Activated gamma-delta T cell (primary cell): ENCODE measurements at regions not wholly inside any gene's neighbourhood (a gene's known extent, or its start where the extent isn't known, plus 50 kb on each side); places are given as distances from the start of the nearest gene placed in this dataset.
"Not testable (repeated sequence)": the region's sequence is repeated elsewhere in the genome, so short reads cannot be mapped to it uniquely, and the experiment has no call there.

Experiments used
- DNase-seq: peaks from one replicate; lab custom pipeline; 2025; lab: John Stamatoyannopoulos, UW

GRCh38 chr6:126807876-126808275 lies 310.6 kb upstream of the RSPO3 start:
- DNase-seq: no peak

- DNase-seq: no peak
Measured at GRCh38 chr6:126811321-126811720, 307.1 kb upstream of the RSPO3 start.

GRCh38 chr6:126812010-126812409 lies 306.5 kb upstream of the RSPO3 start:
- DNase-seq: no peak

GRCh38 chr6:126812651-126813050 lies 305.8 kb upstream of the RSPO3 start:
- no peak for DNase-seq

- no peak for DNase-seq
Measured at GRCh38 chr6:126820634-126821033, 297.8 kb upstream of the RSPO3 start.

- DNase-seq: no peak
Measured at GRCh38 chr6:126821706-126822105, 296.8 kb upstream of the RSPO3 start.

GRCh38 chr6:126824226-126824625 lies 294.2 kb upstream of the RSPO3 start:
- DNase-seq: no peak

GRCh38 chr6:126824815-126825214 lies 293.7 kb upstream of the RSPO3 start:
- DNase-seq: no peak

- no peak for DNase-seq
Measured at GRCh38 chr6:126826166-126826714, 292.2 kb upstream of the RSPO3 start.

GRCh38 chr6:126831461-126831860 lies 287.0 kb upstream of the RSPO3 start:
- DNase-seq: no peak

GRCh38 chr6:126842769-126843168 lies 275.7 kb upstream of the RSPO3 start:
- no peak for DNase-seq

GRCh38 chr6:126848119-126848518 lies 270.4 kb upstream of the RSPO3 start:
- DNase-seq: no peak

GRCh38 chr6:126867641-126868040 lies 250.8 kb upstream of the RSPO3 start:
- DNase-seq: no peak

- no peak for DNase-seq
Measured at GRCh38 chr6:126873351-126873750, 245.1 kb upstream of the RSPO3 start.

- DNase-seq: no peak
Measured at GRCh38 chr6:126873791-126874190, 244.7 kb upstream of the RSPO3 start.

- DNase-seq: no peak
Measured at GRCh38 chr6:126876446-126876845, 242.0 kb upstream of the RSPO3 start.

GRCh38 chr6:126880964-126881363 lies 237.5 kb upstream of the RSPO3 start:
- no peak for DNase-seq

- no peak for DNase-seq
Measured at GRCh38 chr6:126886106-126886505, 232.4 kb upstream of the RSPO3 start.

GRCh38 chr6:126888727-126889725 lies 229.4 kb upstream of the RSPO3 start:
- no peak for DNase-seq

GRCh38 chr6:126890055-126890454 lies 228.4 kb upstream of the RSPO3 start:
- DNase-seq: no peak

- no peak for DNase-seq
Measured at GRCh38 chr6:126891158-126891557, 227.3 kb upstream of the RSPO3 start.

- not testable (repeated sequence) for DNase-seq
Measured at GRCh38 chr6:126892869-126893268, 225.6 kb upstream of the RSPO3 start.

GRCh38 chr6:126897758-126898157 lies 220.7 kb upstream of the RSPO3 start:
- DNase-seq: no peak
